ENCODE measurements at regions not wholly inside any gene's neighbourhood (a gene's known extent, or its start where the extent isn't known, plus 50 kb on each side); places are given as distances from the start of the nearest gene placed in this dataset.

GRCh38 chr1:224565611-224566406, 50.3 kb upstream of the CNIH3 start:
- TF ChIP-seq CTCF (IDR thresholded peaks at IDR 0.05; ENCODE audit: low read depth, low read length) (no peak), EZH2phosphoT487 (IDR thresholded peaks at IDR 0.05; ENCODE audit: low read depth) (no peak)

All from OCI-LY3 (cell line).